Caco-2 (cell line): ENCODE measurements at regions not wholly inside any gene's neighbourhood (a gene's known extent, or its start where the extent isn't known, plus 50 kb on each side); places are given as distances from the start of the nearest gene placed in this dataset.

Source experiments
- BruUV-seq: library from RNA; stranded (reverse); fragments of 400-500 nt; replicated peaks from 2 replicates; lab custom pipeline; 2021; lab: Mats Ljungman, UMichigan
- CTCF ChIA-PET: fragments of 300-600 bp; sonication (Branson Sonifier 250); formaldehyde crosslinking; loops from one replicate; lab custom pipeline; 2022; ENCODE audit warnings: antibody characterized with exemption; lab: Charles Lee
- POLR2A ChIA-PET: fragments of 300-600 bp; sonication (Branson Sonifier 250); formaldehyde crosslinking; loops from one replicate; lab custom pipeline; 2022; ENCODE audit warnings: antibody characterized with exemption; lab: Charles Lee
- DNase-seq, 2 experiments: peaks; one replicate each; pipeline versions ENCODE4 v3.0.0 to v3.0.0-alpha.2; 2020 to 2022
- H3K27me3 ChIP-seq: replicated peaks from 2 replicates; pipeline ENCODE4 v1.6.0; 2011; ENCODE audit warnings: low read length; ENCODE audit not compliant: control insufficient read depth, insufficient read depth
- H3K36me3 ChIP-seq: 2 replicates; pipeline ENCODE4 v1.5.1; 2011; ENCODE audit warnings: low read length; ENCODE audit not compliant: control insufficient read depth, insufficient read depth
- H3K4me1 ChIP-seq: fragments of 250-450 bp; sonication (Bioruptor Pico); 2 replicates; pipeline ENCODE4 v1.5.1; 2020; ENCODE audit warnings: mild to moderate bottlenecking
- H3K4me3 ChIP-seq: 2 replicates; pipeline ENCODE4 v1.5.1; 2011; ENCODE audit warnings: low read depth, mild to moderate bottlenecking, control low read depth, low read length
- H3K9me3 ChIP-seq: fragments of 250-450 bp; sonication (Bioruptor Pico); 2 replicates; pipeline ENCODE4 v1.5.1; 2020; ENCODE audit warnings: mild to moderate bottlenecking, moderate library complexity
- H3K27ac Mint-ChIP-seq: one replicate; pipeline ENCODE4 v1.8.0; 2022; ENCODE audit warnings: mixed read lengths; ENCODE audit not compliant: unreplicated experiment
- H3K27me3 Mint-ChIP-seq: one replicate; pipeline ENCODE4 v1.8.0; 2022; ENCODE audit warnings: mixed read lengths; ENCODE audit not compliant: insufficient read depth, unreplicated experiment
- H3K36me3 Mint-ChIP-seq: one replicate; pipeline ENCODE4 v1.8.0; 2022; ENCODE audit warnings: mild to moderate bottlenecking, mixed read lengths; ENCODE audit not compliant: insufficient read depth, unreplicated experiment
- H3K4me1 Mint-ChIP-seq: one replicate; pipeline ENCODE4 v1.8.0; 2022; ENCODE audit warnings: low read depth, mixed read lengths; ENCODE audit not compliant: unreplicated experiment
- H3K4me3 Mint-ChIP-seq: one replicate; pipeline ENCODE4 v1.8.0; 2022; ENCODE audit warnings: mild to moderate bottlenecking, moderate library complexity, mixed read lengths; ENCODE audit not compliant: unreplicated experiment
- H3K9me3 Mint-ChIP-seq: one replicate; pipeline ENCODE4 v1.8.0; 2022; ENCODE audit warnings: mixed read lengths; ENCODE audit not compliant: unreplicated experiment
- intact Hi-C: fragments of 100-400 bp; cut with micrococcal nuclease; formaldehyde crosslinking; loops from one replicate; pipeline ENCODE4 v1.10.0; 2022; ENCODE audit not compliant: unreplicated experiment
- TF ChIP-seq, protein P1 (sequence below), 2 experiments: fragments of 200-600 bp in 1 of 2; IDR thresholded peaks; 1 replicate in 1 of 2; 2 replicates in 1 of 2; pipeline versions ENCODE4 v1.5.1 to v1.8.0; 2011 to 2022; ENCODE audit warnings: antibody characterized with exemption in 1 of 2, control low read depth in 1 of 2, inconsistent platforms in 1 of 2, low read depth in 1 of 2, low read length in 1 of 2, mild to moderate bottlenecking in 1 of 2, moderate library complexity in 1 of 2; ENCODE audit not compliant: insufficient read depth in 1 of 2, severe bottlenecking in 1 of 2, unreplicated experiment in 1 of 2

- no peaks in the 10 kb centered on the region for H3K27me3 ChIP-seq
- H3K4me1 Mint-ChIP-seq: peaks cover 21% of the 10 kb centered on the region
- no peak for DNase-seq
- H3K9me3 ChIP-seq: no peaks in the 10 kb centered on the region
- peaks cover 7% of the 10 kb centered on the region; the same call in 1 of the 2 replicates for H3K4me1 ChIP-seq
- ChIA-PET CTCF (no interaction called here), POLR2A (no interaction called here)
- intact Hi-C loops: no loop called here
- H3K4me3 Mint-ChIP-seq: no peak overlapping the region
- TF ChIP-seq, protein P1, sequence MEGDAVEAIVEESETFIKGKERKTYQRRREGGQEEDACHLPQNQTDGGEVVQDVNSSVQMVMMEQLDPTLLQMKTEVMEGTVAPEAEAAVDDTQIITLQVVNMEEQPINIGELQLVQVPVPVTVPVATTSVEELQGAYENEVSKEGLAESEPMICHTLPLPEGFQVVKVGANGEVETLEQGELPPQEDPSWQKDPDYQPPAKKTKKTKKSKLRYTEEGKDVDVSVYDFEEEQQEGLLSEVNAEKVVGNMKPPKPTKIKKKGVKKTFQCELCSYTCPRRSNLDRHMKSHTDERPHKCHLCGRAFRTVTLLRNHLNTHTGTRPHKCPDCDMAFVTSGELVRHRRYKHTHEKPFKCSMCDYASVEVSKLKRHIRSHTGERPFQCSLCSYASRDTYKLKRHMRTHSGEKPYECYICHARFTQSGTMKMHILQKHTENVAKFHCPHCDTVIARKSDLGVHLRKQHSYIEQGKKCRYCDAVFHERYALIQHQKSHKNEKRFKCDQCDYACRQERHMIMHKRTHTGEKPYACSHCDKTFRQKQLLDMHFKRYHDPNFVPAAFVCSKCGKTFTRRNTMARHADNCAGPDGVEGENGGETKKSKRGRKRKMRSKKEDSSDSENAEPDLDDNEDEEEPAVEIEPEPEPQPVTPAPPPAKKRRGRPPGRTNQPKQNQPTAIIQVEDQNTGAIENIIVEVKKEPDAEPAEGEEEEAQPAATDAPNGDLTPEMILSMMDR (IDR thresholded peaks at IDR 0.05; ENCODE audit: insufficient read depth in 1 of 2, low read depth in 1 of 2, low read length in 1 of 2, severe bottlenecking in 1 of 2, unreplicated experiment in 1 of 2): no peak
- no peak overlapping the region for H3K27ac Mint-ChIP-seq
- BruUV-seq: no TSS peak
- no peaks in the 10 kb centered on the region for H3K36me3 ChIP-seq
- H3K36me3 Mint-ChIP-seq: no peaks in the 10 kb centered on the region
- no peaks in the 10 kb centered on the region for H3K9me3 Mint-ChIP-seq
- H3K27me3 Mint-ChIP-seq: no peaks in the 10 kb centered on the region
- H3K4me3 ChIP-seq: no peak overlapping the region
Measured at GRCh38 chr4:140238351-140239056, 84.5 kb upstream of the MAML3 start.

DNA sequence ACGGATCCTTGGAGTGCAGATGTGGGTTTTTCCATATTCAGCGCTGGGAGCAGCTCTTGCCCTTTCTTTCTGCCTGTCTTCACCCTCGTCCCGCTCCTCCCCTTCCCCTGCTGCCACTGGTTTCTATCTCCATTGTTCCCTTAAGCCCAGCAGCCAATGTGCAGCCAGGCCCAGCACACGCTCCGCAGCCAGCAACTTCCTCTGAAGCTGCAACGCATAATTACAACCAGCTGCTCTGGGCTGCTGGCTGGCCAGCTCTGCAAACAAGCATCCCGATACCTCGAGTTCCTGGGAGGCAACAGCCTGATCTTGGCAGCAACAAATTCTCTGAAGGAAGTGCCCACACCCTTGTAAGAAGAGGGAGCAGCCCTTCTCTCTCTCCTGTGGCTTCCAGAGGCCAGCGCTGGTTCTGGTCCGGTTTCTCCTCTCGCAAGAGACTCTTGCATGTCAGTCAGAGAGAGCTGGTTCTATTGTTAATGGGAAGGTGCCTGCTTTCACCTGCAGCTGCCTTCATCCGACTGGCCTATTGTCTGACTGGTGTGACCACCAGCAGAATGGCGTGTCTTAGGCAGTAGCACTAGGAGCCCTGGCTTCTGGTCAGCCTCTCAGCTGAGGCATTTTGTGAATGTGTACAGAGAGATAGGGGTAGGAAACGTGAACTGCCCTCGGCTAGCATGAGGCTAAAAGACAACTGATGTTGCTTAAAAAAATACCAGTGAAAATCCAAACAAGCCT, 83.8 kb upstream of the MAML3 start:
- no TSS peak for BruUV-seq
- no peaks in the 10 kb centered on the region for H3K36me3 Mint-ChIP-seq
- H3K9me3 Mint-ChIP-seq: no peaks in the 10 kb centered on the region
- no peak overlapping the region for H3K27ac Mint-ChIP-seq
- intact Hi-C loops: no loop called here
- Histone ChIP-seq H3K36me3 (no peaks in the 10 kb centered on the region), H3K27me3 (no peaks in the 10 kb centered on the region), H3K4me1 (peaks cover 7% of the 10 kb centered on the region; the same call in 1 of the 2 replicates), H3K9me3 (no peaks in the 10 kb centered on the region), H3K4me3 (no peak overlapping the region)
- TF ChIP-seq, protein P1 (IDR thresholded peaks at IDR 0.05; ENCODE audit: insufficient read depth in 1 of 2, low read depth in 1 of 2, low read length in 1 of 2, severe bottlenecking in 1 of 2, unreplicated experiment in 1 of 2): no peak
- no peaks in the 10 kb centered on the region for H3K27me3 Mint-ChIP-seq
- ChIA-PET POLR2A (no interaction called here), CTCF (no interaction called here)
- peaks cover 14% of the 10 kb centered on the region for H3K4me1 Mint-ChIP-seq
- no peak for DNase-seq
- H3K4me3 Mint-ChIP-seq: no peak overlapping the region

DNA sequence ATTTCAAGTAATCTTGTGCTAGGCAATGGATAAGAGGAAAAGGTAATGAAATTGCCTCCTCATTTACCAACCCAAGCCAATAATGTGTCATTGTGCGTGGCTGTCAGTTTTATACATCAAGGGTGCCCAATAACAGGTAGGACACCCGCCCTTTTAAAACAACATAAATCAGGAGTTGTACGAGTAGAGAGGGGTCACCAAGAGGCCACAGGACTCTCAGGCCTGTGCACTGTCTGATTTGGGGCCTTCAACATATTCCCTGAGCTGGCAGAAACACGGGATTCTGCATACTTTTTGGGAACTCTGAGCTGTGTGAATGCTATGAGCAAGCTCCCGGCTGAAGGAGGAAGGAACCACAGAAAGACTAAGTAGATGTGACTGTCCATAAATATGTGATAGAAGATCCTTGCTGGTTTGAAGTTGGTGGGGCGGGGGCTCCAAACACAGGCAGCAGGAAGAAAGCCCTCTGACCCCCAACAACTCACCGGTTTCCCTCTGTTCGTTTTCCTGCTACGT, 82.7 kb upstream of the MAML3 start:
- no peaks in the 10 kb centered on the region for H3K36me3 Mint-ChIP-seq
- CTCF ChIA-PET: no interaction called here
- TF ChIP-seq, protein P1 (IDR thresholded peaks at IDR 0.05; ENCODE audit: insufficient read depth in 1 of 2, low read depth in 1 of 2, low read length in 1 of 2, severe bottlenecking in 1 of 2, unreplicated experiment in 1 of 2): no peak
- intact Hi-C loops: no loop called here
- no peak overlapping the region for H3K4me3 ChIP-seq
- no peaks in the 10 kb centered on the region for H3K9me3 Mint-ChIP-seq
- no peak overlapping the region for H3K27ac Mint-ChIP-seq
- peaks cover 9% of the 10 kb centered on the region for H3K4me1 Mint-ChIP-seq
- no peak overlapping the region for H3K4me3 Mint-ChIP-seq
- no peaks in the 10 kb centered on the region for H3K9me3 ChIP-seq
- no peaks in the 10 kb centered on the region for H3K27me3 Mint-ChIP-seq
- POLR2A ChIA-PET: no interaction called here
- no peaks in the 10 kb centered on the region for H3K36me3 ChIP-seq
- no TSS peak for BruUV-seq
- H3K4me1 ChIP-seq: peaks cover 14% of the 10 kb centered on the region; the same call in 1 of the 2 replicates
- H3K27me3 ChIP-seq: no peaks in the 10 kb centered on the region
- DNase-seq: no peak
